HCT116 (cell line): ENCODE measurements at regions not wholly inside any gene's neighbourhood (a gene's known extent, or its start where the extent isn't known, plus 50 kb on each side); places are given as distances from the start of the nearest gene placed in this dataset.

Experiments used
- ATAC-seq: fragments of 200-7000 bp; cut with Tn5 transposase; 2 replicates; pipeline ENCODE4 v1.9.1; 2020; ENCODE audit warnings: mild to moderate bottlenecking, moderate library complexity
- BruUV-seq: library from RNA; stranded (reverse); fragments of 400-500 nt; replicated peaks from 2 replicates; lab custom pipeline; 2021; lab: Mats Ljungman, UMichigan
- CTCF ChIA-PET: fragments of 300-600 bp; sonication (Branson Sonifier 250); formaldehyde crosslinking; loops from one replicate; lab custom pipeline; 2021; ENCODE audit warnings: antibody characterized with exemption; lab: Charles Lee
- POLR2A ChIA-PET: fragments of 300-600, 350-600 bp; sonication (Branson Sonifier 250); formaldehyde crosslinking; loops from one replicate; lab custom pipeline; 2021; ENCODE audit warnings: antibody characterized with exemption; lab: Charles Lee
- RAD21 ChIA-PET, 2 experiments: fragments of 300-600 bp; sonication (Branson Sonifier 250); formaldehyde crosslinking; loops; one replicate each; lab custom pipeline; 2023; ENCODE audit warnings: low total read pairs in 2 of 2; ENCODE audit not compliant: uncharacterized antibody in 2 of 2, unreplicated experiment in 2 of 2, low non-redundant PET in 1 of 2; lab: Charles Lee
- DNase-seq: peaks from one replicate; pipeline ENCODE4 v3.0.0-alpha.2; 2010; ENCODE audit warnings: low read depth, low spot score
- H2AFZ ChIP-seq: fragments of 200-600 bp; shearing (Covaris generic), sonication (generic); 2 replicates; pipeline ENCODE4 v1.6.1; 2017; ENCODE audit warnings: low read depth, mixed run types, mixed read lengths, antibody characterized with exemption, low read length; ENCODE audit not compliant: poor library complexity, severe bottlenecking
- H3K27ac ChIP-seq: 2 replicates; pipeline ENCODE4 v1.5.1; 2012; ENCODE audit warnings: low read depth, low read length
- H3K27me3 ChIP-seq: fragments of 200-600 bp; sonication (generic); 2 replicates; pipeline ENCODE4 v1.6.1; 2016; ENCODE audit warnings: mixed run types, low read length, mixed read lengths; ENCODE audit not compliant: insufficient read depth
- H3K36me3 ChIP-seq, 2 experiments: fragments of 200-500 bp in 1 of 2; fragments of 200-600 bp in 1 of 2; sonication (Bioruptor generic) in 1 of 2; sonication (generic) in 1 of 2; 2 replicates each; pipeline versions ENCODE4 v1.5.1 to v1.6.1; 2014 to 2016; ENCODE audit warnings: low read length in 2 of 2, inconsistent platforms in 1 of 2, mixed read lengths in 1 of 2, mixed run types in 1 of 2; ENCODE audit not compliant: insufficient read depth in 2 of 2, control insufficient read depth in 1 of 2
- H3K4me1 ChIP-seq, 2 experiments: fragments of 200-600 bp in 1 of 2; sonication (generic) in 1 of 2; 2 replicates each; pipeline versions ENCODE4 v1.5.1 to v1.6.1; 2012 to 2017; ENCODE audit warnings: low read length in 2 of 2, inconsistent platforms in 1 of 2, mild to moderate bottlenecking in 1 of 2, mixed read lengths in 1 of 2, mixed run types in 1 of 2, moderate library complexity in 1 of 2; ENCODE audit not compliant: insufficient read depth in 2 of 2, control insufficient read depth in 1 of 2
- H3K4me2 ChIP-seq: fragments of 200-600 bp; sonication (generic); 2 replicates; pipeline ENCODE4 v1.6.1; 2017; ENCODE audit warnings: mixed run types, low read length, mixed read lengths
- H3K4me3 ChIP-seq, 2 experiments: fragments of 200-600 bp in 1 of 2; sonication (generic) in 1 of 2; replicated peaks in 1 of 2; 2 replicates each; pipeline ENCODE4 v1.5.1; 2011 to 2016; ENCODE audit warnings: low read length in 2 of 2, control low read depth in 1 of 2, low read depth in 1 of 2, mild to moderate bottlenecking in 1 of 2, mixed read lengths in 1 of 2, mixed run types in 1 of 2
- H3K79me2 ChIP-seq: fragments of 200-600 bp; sonication (generic); 2 replicates; pipeline ENCODE4 v1.6.1; 2017; ENCODE audit warnings: mild to moderate bottlenecking, mixed run types, low read length, moderate library complexity, mixed read lengths; ENCODE audit not compliant: insufficient read depth
- H3K9ac ChIP-seq: fragments of 200-600 bp; sonication (generic); 2 replicates; pipeline ENCODE4 v1.6.1; 2016; ENCODE audit warnings: low read length, mixed read lengths
- H3K9me2 ChIP-seq: fragments of 200-600 bp; sonication (generic), shearing (Covaris generic); 2 replicates; pipeline ENCODE4 v1.6.1; 2017; ENCODE audit warnings: mixed run types, mild to moderate bottlenecking, moderate library complexity; ENCODE audit not compliant: insufficient read depth
- H3K9me3 ChIP-seq, 2 experiments: fragments of 200-500 bp in 1 of 2; fragments of 200-600 bp in 1 of 2; sonication (Bioruptor generic) in 1 of 2; sonication (generic) in 1 of 2; 2 replicates each; pipeline ENCODE4 v1.6.1; 2014 to 2017; ENCODE audit warnings: low read length in 2 of 2, mixed read lengths in 2 of 2, inconsistent platforms in 1 of 2, low read depth in 1 of 2, mild to moderate bottlenecking in 1 of 2, mixed run types in 1 of 2, moderate library complexity in 1 of 2; ENCODE audit not compliant: control insufficient read depth in 1 of 2, insufficient read depth in 1 of 2
- H4K20me1 ChIP-seq: fragments of 200-600 bp; sonication (generic), shearing (Covaris generic); 2 replicates; pipeline ENCODE4 v1.6.1; 2017; ENCODE audit warnings: mixed run types, mild to moderate bottlenecking, moderate library complexity; ENCODE audit not compliant: insufficient read depth
- ATF3 ChIP-seq: IDR thresholded peaks from 2 replicates; pipeline ENCODE4 v1.6.1; 2012
- EGR1 ChIP-seq: IDR thresholded peaks from 2 replicates; pipeline ENCODE4 v1.6.1; 2012; ENCODE audit warnings: low read depth
- ELF1 ChIP-seq: IDR thresholded peaks from 2 replicates; pipeline ENCODE4 v1.6.1; 2012; ENCODE audit warnings: low read depth, borderline replicate concordance
- FOSL1 ChIP-seq: IDR thresholded peaks from 2 replicates; pipeline ENCODE4 v1.6.1; 2012; ENCODE audit warnings: low read depth
- JUND ChIP-seq: IDR thresholded peaks from 2 replicates; pipeline ENCODE4 v1.6.1; 2012
- MAX ChIP-seq: IDR thresholded peaks from 2 replicates; pipeline ENCODE4 v1.6.1; 2012
- POLR2A ChIP-seq: IDR thresholded peaks from 2 replicates; pipeline ENCODE4 v1.7.0; 2011; ENCODE audit warnings: borderline replicate concordance; ENCODE audit not compliant: insufficient read depth, insufficient read length; ENCODE audit errors: extremely low read depth
- POLR2AphosphoS5 ChIP-seq: IDR thresholded peaks from 2 replicates; pipeline ENCODE4 v1.6.1; 2011; ENCODE audit warnings: mild to moderate bottlenecking, low read depth, low read length, moderate library complexity
- REST ChIP-seq: IDR thresholded peaks from 2 replicates; pipeline ENCODE4 v1.6.1; 2012; ENCODE audit warnings: low read depth
- SIN3A ChIP-seq: IDR thresholded peaks from 2 replicates; pipeline ENCODE4 v1.6.1; 2012; ENCODE audit warnings: low read depth
- SRF ChIP-seq: IDR thresholded peaks from 2 replicates; pipeline ENCODE4 v1.6.1; 2012; ENCODE audit warnings: low read depth
- TCF7L2 ChIP-seq: IDR thresholded peaks from 2 replicates; pipeline ENCODE4 v1.7.0; 2011; ENCODE audit warnings: borderline replicate concordance, inconsistent platforms; ENCODE audit not compliant: insufficient read depth, insufficient read length; ENCODE audit errors: extremely low read depth
- ZBTB33 ChIP-seq: IDR thresholded peaks from 2 replicates; pipeline ENCODE4 v1.6.1; 2011; ENCODE audit warnings: mild to moderate bottlenecking, low read length, moderate library complexity; ENCODE audit not compliant: insufficient replicate concordance; ENCODE audit errors: extremely low read depth
- intact Hi-C: fragments of 100-400 bp; cut with micrococcal nuclease; formaldehyde crosslinking; loops from 2 replicates; pipeline ENCODE4 v1.10.0; 2022

GRCh38 chr18:77329651-77330050, 80.0 kb downstream of the GALR1 start:
- H3K36me3 ChIP-seq = no peaks in the 10 kb centered on the region
- no peaks in the 10 kb centered on the region for H3K27me3 ChIP-seq
- H3K79me2 ChIP-seq = no peaks in the 10 kb centered on the region
- H3K9me3 ChIP-seq = no peaks in the 10 kb centered on the region
- CTCF ChIA-PET = no interaction called here
- intact Hi-C loops = no loop called here
- H3K9me2 ChIP-seq = no peaks in the 10 kb centered on the region
- ATAC-seq (no peak), DNase-seq (no peak)
- H4K20me1 ChIP-seq = no peaks in the 10 kb centered on the region; the same call in 1 of the 2 replicates
- POLR2A ChIA-PET = no interaction called here
- no peak overlapping the region for H3K27ac ChIP-seq
- no peak overlapping the region for H3K4me2 ChIP-seq
- H2AFZ ChIP-seq = no peak overlapping the region
- RAD21 ChIA-PET = no interaction called here
- TF ChIP-seq REST (no peak), SIN3A (no peak), SRF (no peak), POLR2AphosphoS5 (no peak), ATF3 (no peak), POLR2A (no peak), MAX (no peak), FOSL1 (no peak), TCF7L2 (no peak), ELF1 (no peak), ZBTB33 (no peak), JUND (no peak), EGR1 (no peak)
- no peak overlapping the region for H3K9ac ChIP-seq
- no peaks in the 10 kb centered on the region for H3K4me1 ChIP-seq
- BruUV-seq = no TSS peak
- no peak overlapping the region for H3K4me3 ChIP-seq
